Mesenchymal stem cell (in vitro differentiated cells and primary cell): ENCODE measurements at regions not wholly inside any gene's neighbourhood (a gene's known extent, or its start where the extent isn't known, plus 50 kb on each side); places are given as distances from the start of the nearest gene placed in this dataset.

ENCODE experiments used
- DNase-seq: peaks from one replicate; pipeline ENCODE4 v3.0.0-alpha.2; 2013
- H2AFZ ChIP-seq: one replicate; pipeline ENCODE4 v1.6.1; 2013; ENCODE audit warnings: low read depth, mild to moderate bottlenecking, control low read depth, inconsistent platforms, low read length, moderate library complexity
- H2AK5ac ChIP-seq: 2 replicates; pipeline ENCODE4 v1.6.1; 2013; ENCODE audit warnings: low read length, moderate library complexity, mild to moderate bottlenecking, inconsistent platforms; ENCODE audit not compliant: severe bottlenecking
- H2BK120ac ChIP-seq: one replicate; pipeline ENCODE4 v1.6.1; 2013; ENCODE audit warnings: low read depth, mild to moderate bottlenecking, inconsistent platforms, low read length, moderate library complexity
- H2BK12ac ChIP-seq, 2 experiments: one replicate each; pipeline ENCODE4 v1.6.1; 2013; ENCODE audit warnings: inconsistent platforms in 2 of 2, low read length in 2 of 2, mild to moderate bottlenecking in 2 of 2, moderate library complexity in 2 of 2, control low read depth in 1 of 2
- H2BK15ac ChIP-seq: one replicate; pipeline ENCODE4 v1.6.1; 2013; ENCODE audit warnings: mild to moderate bottlenecking, low read depth, inconsistent platforms; ENCODE audit not compliant: poor library complexity, severe bottlenecking
- H2BK5ac ChIP-seq: 2 replicates; pipeline ENCODE4 v1.6.1; 2013; ENCODE audit warnings: low read depth, mild to moderate bottlenecking, low read length, control low read depth, inconsistent platforms; ENCODE audit not compliant: poor library complexity, severe bottlenecking
- H3K14ac ChIP-seq, 2 experiments: one replicate each; pipeline ENCODE4 v1.6.1; 2013; ENCODE audit warnings: inconsistent platforms in 2 of 2, low read length in 2 of 2, control low read depth in 1 of 2, mild to moderate bottlenecking in 1 of 2, moderate library complexity in 1 of 2
- H3K18ac ChIP-seq, 2 experiments: one replicate each; pipeline ENCODE4 v1.6.1; 2013; ENCODE audit warnings: inconsistent platforms in 2 of 2, low read length in 2 of 2, control low read depth in 1 of 2, low read depth in 1 of 2, mild to moderate bottlenecking in 1 of 2
- H3K23ac ChIP-seq, 2 experiments: one replicate each; pipeline ENCODE4 v1.6.1; 2013; ENCODE audit warnings: inconsistent platforms in 2 of 2, low read length in 2 of 2, mild to moderate bottlenecking in 2 of 2, moderate library complexity in 2 of 2, control low read depth in 1 of 2
- H3K27ac ChIP-seq: 2 replicates; pipeline ENCODE4 v1.5.1; 2013; ENCODE audit warnings: mild to moderate bottlenecking, moderate library complexity, low read length, control low read depth, inconsistent platforms; ENCODE audit not compliant: poor library complexity, severe bottlenecking
- H3K27me3 ChIP-seq, 2 experiments: 2 replicates each; pipeline versions ENCODE4 v1.6.1 to v1.7.0; 2013; ENCODE audit warnings: low read length in 2 of 2, mild to moderate bottlenecking in 2 of 2, moderate library complexity in 2 of 2, control low read depth in 1 of 2, inconsistent platforms in 1 of 2; ENCODE audit not compliant: control insufficient read depth in 1 of 2, insufficient read depth in 1 of 2
- H3K36me3 ChIP-seq, 2 experiments: 2 replicates each; pipeline versions ENCODE4 v1.6.1 to v1.7.0; 2013; ENCODE audit warnings: low read length in 2 of 2, control low read depth in 1 of 2, inconsistent platforms in 1 of 2, low read depth in 1 of 2, mild to moderate bottlenecking in 1 of 2; ENCODE audit not compliant: insufficient read depth in 2 of 2, control insufficient read depth in 1 of 2
- H3K4ac ChIP-seq, 2 experiments: one replicate each; pipeline ENCODE4 v1.6.1; 2013; ENCODE audit warnings: inconsistent platforms in 2 of 2, low read length in 2 of 2, mild to moderate bottlenecking in 2 of 2, moderate library complexity in 2 of 2, control low read depth in 1 of 2, low read depth in 1 of 2
- H3K4me1 ChIP-seq: 2 replicates; pipeline ENCODE4 v1.6.1; 2013; ENCODE audit warnings: low read depth, low read length, control low read depth; ENCODE audit not compliant: control insufficient read depth, insufficient read depth
- H3K4me2 ChIP-seq: 2 replicates; pipeline ENCODE4 v1.6.1; 2013; ENCODE audit warnings: low read length, mild to moderate bottlenecking, inconsistent platforms; ENCODE audit not compliant: poor library complexity, severe bottlenecking
- H3K4me3 ChIP-seq, 2 experiments: 2 replicates each; pipeline versions ENCODE4 v1.5.1 to v1.7.0; 2013; ENCODE audit warnings: low read length in 2 of 2, mild to moderate bottlenecking in 2 of 2, control low read depth in 1 of 2, low read depth in 1 of 2; ENCODE audit not compliant: insufficient read depth in 1 of 2
- H3K79me1 ChIP-seq: replicated peaks from 2 replicates; pipeline ENCODE4 v1.6.1; 2013; ENCODE audit warnings: mild to moderate bottlenecking, control low read depth, low read length, inconsistent platforms; ENCODE audit not compliant: poor library complexity, severe bottlenecking
- H3K9ac ChIP-seq: 2 replicates; pipeline ENCODE4 v1.7.0; 2013; ENCODE audit warnings: mild to moderate bottlenecking, low read length, moderate library complexity
- H3K9me3 ChIP-seq: 2 replicates; pipeline ENCODE4 v1.7.0; 2013; ENCODE audit warnings: mild to moderate bottlenecking, low read length; ENCODE audit not compliant: control insufficient read depth
- H4K8ac ChIP-seq: one replicate; pipeline ENCODE4 v1.6.1; 2013; ENCODE audit warnings: inconsistent platforms, mild to moderate bottlenecking, low read length, moderate library complexity
- H4K91ac ChIP-seq: one replicate; pipeline ENCODE4 v1.6.1; 2013; ENCODE audit warnings: mild to moderate bottlenecking, low read length, inconsistent platforms
- WGBS: methylation state at CpG from one replicate; pipeline ENCODE4 v1.1.7; 2013; ENCODE audit warnings: mixed read lengths; 5-methylcytosine and 5-hydroxymethylcytosine counted together

DNA sequence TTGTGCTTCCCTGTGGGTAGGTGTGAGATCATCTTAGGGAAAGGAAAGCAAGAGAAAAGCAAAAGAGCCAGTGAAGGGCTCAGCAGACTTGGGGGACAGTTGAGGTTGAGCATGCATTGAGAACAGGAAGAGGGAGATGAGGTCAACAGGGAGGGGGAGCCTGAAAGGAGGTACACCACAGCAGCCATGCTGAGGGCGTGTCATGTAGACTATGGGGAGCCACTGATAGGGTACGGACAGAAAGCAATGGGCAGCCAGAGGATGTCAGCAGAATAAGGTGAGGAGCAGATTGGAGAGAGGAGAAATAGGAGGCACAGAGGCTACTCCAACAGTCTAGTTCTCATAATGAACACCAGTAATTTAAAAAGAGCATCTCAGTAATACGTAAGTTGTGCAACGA lies 351.1 kb upstream of the HTR1E start:
- no peak overlapping the region for H2BK5ac ChIP-seq
- H3K14ac ChIP-seq = no peak overlapping the region
- WGBS = 92% methylated on average over 3 of the region's 4 CpGs
- no peak overlapping the region for H2AK5ac ChIP-seq
- H3K79me1 ChIP-seq = no peaks in the 10 kb centered on the region
- no peak overlapping the region for H3K18ac ChIP-seq
- no peak overlapping the region for H4K91ac ChIP-seq
- H2BK15ac ChIP-seq = no peak overlapping the region
- no peak overlapping the region for H2AFZ ChIP-seq
- H3K9ac ChIP-seq = no peak overlapping the region
- no peak overlapping the region for H4K8ac ChIP-seq
- no peaks in the 10 kb centered on the region for H3K36me3 ChIP-seq
- H3K4me3 ChIP-seq = no peak overlapping the region
- no peak overlapping the region for H3K23ac ChIP-seq
- no peak for DNase-seq
- H2BK120ac ChIP-seq = no peak overlapping the region
- H3K27me3 ChIP-seq = no peaks in the 10 kb centered on the region
- no peak overlapping the region for H3K4ac ChIP-seq
- no peak overlapping the region for H3K27ac ChIP-seq
- peaks cover 42% of the 10 kb centered on the region for H3K9me3 ChIP-seq
- H3K4me2 ChIP-seq = no peak overlapping the region
- H2BK12ac ChIP-seq = no peak overlapping the region
- no peaks in the 10 kb centered on the region for H3K4me1 ChIP-seq

DNA sequence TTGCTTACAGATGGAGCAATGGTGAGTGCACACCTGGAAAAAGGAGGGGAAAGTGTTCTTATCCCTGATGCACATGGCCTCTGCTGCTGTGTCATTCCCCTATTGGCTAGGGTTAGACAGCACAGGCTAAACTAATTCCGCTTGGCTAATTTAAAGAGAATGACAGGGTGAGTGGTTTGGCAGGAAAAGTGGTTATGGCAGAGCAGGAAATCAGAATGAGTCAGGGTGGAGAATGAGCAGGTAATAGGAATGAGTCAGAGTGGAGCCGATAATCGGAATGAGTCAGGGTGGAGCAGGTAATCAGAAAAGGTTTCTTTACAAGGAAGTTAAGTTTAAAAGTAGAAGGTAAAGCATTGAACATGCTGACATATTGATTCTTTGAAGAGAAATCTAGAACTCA lies 355.5 kb upstream of the HTR1E start:
- WGBS = 85% methylated on average over 3 of the region's 3 CpGs
- no peak overlapping the region for H2BK5ac ChIP-seq
- no peak for DNase-seq

DNA sequence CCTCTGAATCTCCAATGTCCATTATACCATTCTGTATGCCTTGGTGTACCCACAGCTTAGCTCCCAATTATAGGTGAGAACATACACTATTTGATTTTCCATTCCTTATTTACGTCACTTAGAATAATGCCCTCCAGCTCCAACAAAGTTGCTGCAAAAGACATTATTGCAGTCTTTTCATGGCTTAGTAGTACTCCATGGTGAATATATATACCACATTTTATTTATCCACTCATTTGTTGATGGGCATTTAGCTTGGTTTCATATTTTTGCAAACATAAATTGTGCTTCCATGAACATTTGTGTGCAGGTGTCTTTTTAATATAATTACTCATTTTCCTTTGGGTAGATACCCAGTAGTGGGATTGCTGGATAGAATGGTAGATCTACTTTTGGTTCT lies 374.1 kb upstream of the HTR1E start:
- Histone ChIP-seq H2BK5ac (no peak overlapping the region), H2AFZ (no peak overlapping the region), H4K8ac (no peak overlapping the region), H2BK15ac (no peak overlapping the region), H3K23ac (no peak overlapping the region), H3K79me1 (no peaks in the 10 kb centered on the region), H3K4me1 (no peaks in the 10 kb centered on the region), H2AK5ac (no peak overlapping the region), H3K27ac (no peak overlapping the region), H3K9ac (no peak overlapping the region), H3K4me2 (no peak overlapping the region), H2BK12ac (no peak overlapping the region), H3K36me3 (no peaks in the 10 kb centered on the region), H3K4me3 (no peak overlapping the region), H3K14ac (no peak overlapping the region), H3K27me3 (no peaks in the 10 kb centered on the region), H3K18ac (no peak overlapping the region), H2BK120ac (no peak overlapping the region), H4K91ac (no peak overlapping the region), H3K9me3 (peaks cover 33% of the 10 kb centered on the region), H3K4ac (no peak overlapping the region)
- DNase-seq = no peak
- WGBS = 89% methylated on average over 1 of the region's 1 CpG

More for the DNA sequence above, 355.5 kb upstream of the HTR1E start:
- Histone ChIP-seq H3K9me3 (peaks cover 45% of the 10 kb centered on the region), H3K9ac (no peak overlapping the region), H3K27ac (no peak overlapping the region), H4K91ac (no peak overlapping the region), H2AFZ (no peak overlapping the region), H2BK120ac (no peak overlapping the region), H2BK15ac (no peak overlapping the region), H2AK5ac (no peak overlapping the region), H3K14ac (no peak overlapping the region), H3K79me1 (no peaks in the 10 kb centered on the region), H3K18ac (no peak overlapping the region), H2BK12ac (no peak overlapping the region), H3K4ac (no peak overlapping the region), H3K4me2 (no peak overlapping the region), H3K4me3 (no peak overlapping the region), H4K8ac (no peak overlapping the region), H3K23ac (no peak overlapping the region), H3K27me3 (no peaks in the 10 kb centered on the region), H3K36me3 (no peaks in the 10 kb centered on the region), H3K4me1 (no peaks in the 10 kb centered on the region)

DNA sequence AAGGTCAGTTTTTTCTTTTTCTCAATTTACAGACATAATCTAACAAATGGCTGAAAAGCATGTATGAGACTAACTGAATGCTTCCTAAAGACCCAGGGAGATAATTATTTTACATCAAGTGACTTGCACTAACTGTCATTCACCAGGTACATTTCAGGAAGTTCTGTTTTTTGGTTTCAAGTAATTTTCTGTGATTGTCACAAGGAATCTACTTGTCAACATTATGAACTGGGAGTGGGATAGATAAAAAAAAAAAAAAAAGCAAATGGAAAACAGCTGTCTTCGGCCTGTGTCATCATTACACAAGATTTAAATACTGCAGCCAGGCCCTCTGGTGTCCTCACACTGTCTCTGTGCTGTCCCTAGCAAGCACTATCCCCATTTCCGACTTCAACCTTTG lies 379.0 kb upstream of the HTR1E start:
- Histone ChIP-seq H3K4me1 (no peaks in the 10 kb centered on the region), H3K79me1 (no peaks in the 10 kb centered on the region), H2BK120ac (no peak overlapping the region), H2BK15ac (no peak overlapping the region), H4K8ac (no peak overlapping the region), H2AFZ (no peak overlapping the region), H3K4me3 (no peak overlapping the region), H3K9me3 (peaks cover 32% of the 10 kb centered on the region), H3K27ac (no peak overlapping the region), H2BK12ac (no peak overlapping the region), H3K36me3 (no peaks in the 10 kb centered on the region), H3K4me2 (no peak overlapping the region), H3K23ac (no peak overlapping the region), H3K27me3 (no peaks in the 10 kb centered on the region), H2BK5ac (no peak overlapping the region), H3K14ac (no peak overlapping the region), H3K4ac (no peak overlapping the region), H3K9ac (no peak overlapping the region), H3K18ac (no peak overlapping the region), H4K91ac (no peak overlapping the region), H2AK5ac (no peak overlapping the region)
- no peak for DNase-seq
- 41% methylated on average over 2 of the region's 2 CpGs for WGBS
